Heart left ventricle (tissue), 16 donors: ENCODE measurements at regions not wholly inside any gene's neighbourhood (a gene's known extent, or its start where the extent isn't known, plus 50 kb on each side); places are given as distances from the start of the nearest gene placed in this dataset.

Source experiments
- ATAC-seq, 4 donors: fragments of 200-7000 bp; cut with Tn5 transposase; one replicate each; pipeline ENCODE4 v1.9.1; 2020 to 2022; ENCODE audit warnings: moderate library complexity in 4 of 4, mild to moderate bottlenecking in 3 of 4, moderate number of reproducible peaks in 1 of 4
- DNase-seq, 5 donors: peaks; one replicate each; pipeline ENCODE4 v3.0.0-alpha.2; 2020
- H3K27ac ChIP-seq, 12 donors: fragments of 200-600 bp; sonication (generic) in 4 of 12; one replicate each; pipeline versions ENCODE4 v1.5.0 to v1.8.0; 2016 to 2022; ENCODE audit warnings: mild to moderate bottlenecking in 2 of 12
- H3K27me3 ChIP-seq, 9 donors: fragments of 200-600 bp; sonication (generic) in 2 of 9; one replicate each; pipeline versions ENCODE4 v1.5.1 to v1.8.0; 2016 to 2022; ENCODE audit warnings: mild to moderate bottlenecking in 3 of 9
- H3K36me3 ChIP-seq, 9 donors: fragments of 200-600 bp; sonication (generic) in 2 of 9; one replicate each; pipeline versions ENCODE4 v1.5.0 to v1.8.0; 2018 to 2022; ENCODE audit warnings: mild to moderate bottlenecking in 2 of 9
- H3K4me1 ChIP-seq, 12 donors: fragments of 200-600 bp; sonication (generic) in 4 of 12; one replicate each; pipeline versions ENCODE4 v1.5.0 to v1.8.0; 2016 to 2022; ENCODE audit warnings: mild to moderate bottlenecking in 3 of 12
- H3K4me3 ChIP-seq, 12 donors: fragments of 200-600 bp; sonication (generic) in 4 of 12; one replicate each; pipeline versions ENCODE4 v1.5.0 to v1.8.0; 2017 to 2022; ENCODE audit warnings: mild to moderate bottlenecking in 9 of 12, moderate library complexity in 4 of 12
- H3K9me3 ChIP-seq, 12 donors: fragments of 200-600 bp; sonication (generic) in 4 of 12; one replicate each; pipeline versions ENCODE4 v1.5.0 to v1.8.0; 2016 to 2022; ENCODE audit warnings: mild to moderate bottlenecking in 1 of 12
- POLR2A ChIP-seq, 2 donors: fragments of 450-650 bp; IDR thresholded peaks; one replicate each; pipeline ENCODE4 v1.6.1; 2017; ENCODE audit warnings: antibody characterized with exemption in 2 of 2, mild to moderate bottlenecking in 2 of 2, moderate library complexity in 2 of 2
- WGBS, 4 donors: extraction: QIAGEN DNeasy Blood & Tissue Kit in 2 of 4; methylation state at CpG; one replicate each; pipeline versions ENCODE4 v1.1.5 to v1.1.7; 2013 to 2018; 5-methylcytosine and 5-hydroxymethylcytosine counted together
- intact Hi-C, 10 donors: fragments of 100-400 bp; cut with DNase I; formaldehyde crosslinking; loops; one replicate each; pipeline versions ENCODE4 v1.11.1 to v1.14.2; 2022
- TF ChIP-seq, protein P1 (sequence below), 12 donors: fragments of 200-600 bp; sonication (generic) in 4 of 12; IDR thresholded peaks; one replicate each; pipeline versions ENCODE4 v1.5.0 to v1.8.0; 2018 to 2022; ENCODE audit warnings: antibody characterized with exemption in 12 of 12, mild to moderate bottlenecking in 5 of 12
- donor health status: ischemic (EF 13 %, LVEDD 7.1; RV severe dilation, severe dysfunction).
- donor health status: healthy with polysubstance abuse.
- donor health status: DM: no; HTN: yes; CAD: no.
- donor health status: DM: no; HTN: no; CAD: no.
- donor health status: ischemic (EF 25% LVEDD 6.9; RV normal size, moderate dysfunction).
- donor health status: ischemic (EF 25% LVEDD 5.7; RV mildly dilated, moderate dysfunction).
- donor health status: healthy.
- donor health status: DM: yes; HTN: yes; CAD: no.
- donor health status: ischemic (EF 35%, LVEDD 5.7; RV mildly dilated, moderate dysfunction).
- donor health status: nonischemic (EF 11% LVEDD 7.7; RV severe dilation, severe dysfunction).
- donor health status: DM: yes; HTN: yes; CAD: no.
- donor health status: PGD.
- donor health status: ischemic (EF 29% LVEDD 5.4; RV normal size, mild dysfunction).
- donor health status: nonischemic (EF 23%, LVEDD 6.1; RV moderate dilation, normal function).

- WGBS, 4 donors: 50 to 71% (median 69%) methylated on average over 1 of the region's 1 CpG
- H3K9me3 ChIP-seq: peaks cover 0 to 41% (median 24%) of the 10 kb centered on the region in 12 donors
- TF ChIP-seq POLR2A (IDR thresholded peaks at IDR 0.05): no peak
- TF ChIP-seq, protein P1, sequence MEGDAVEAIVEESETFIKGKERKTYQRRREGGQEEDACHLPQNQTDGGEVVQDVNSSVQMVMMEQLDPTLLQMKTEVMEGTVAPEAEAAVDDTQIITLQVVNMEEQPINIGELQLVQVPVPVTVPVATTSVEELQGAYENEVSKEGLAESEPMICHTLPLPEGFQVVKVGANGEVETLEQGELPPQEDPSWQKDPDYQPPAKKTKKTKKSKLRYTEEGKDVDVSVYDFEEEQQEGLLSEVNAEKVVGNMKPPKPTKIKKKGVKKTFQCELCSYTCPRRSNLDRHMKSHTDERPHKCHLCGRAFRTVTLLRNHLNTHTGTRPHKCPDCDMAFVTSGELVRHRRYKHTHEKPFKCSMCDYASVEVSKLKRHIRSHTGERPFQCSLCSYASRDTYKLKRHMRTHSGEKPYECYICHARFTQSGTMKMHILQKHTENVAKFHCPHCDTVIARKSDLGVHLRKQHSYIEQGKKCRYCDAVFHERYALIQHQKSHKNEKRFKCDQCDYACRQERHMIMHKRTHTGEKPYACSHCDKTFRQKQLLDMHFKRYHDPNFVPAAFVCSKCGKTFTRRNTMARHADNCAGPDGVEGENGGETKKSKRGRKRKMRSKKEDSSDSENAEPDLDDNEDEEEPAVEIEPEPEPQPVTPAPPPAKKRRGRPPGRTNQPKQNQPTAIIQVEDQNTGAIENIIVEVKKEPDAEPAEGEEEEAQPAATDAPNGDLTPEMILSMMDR (IDR thresholded peaks at IDR 0.05): no peak
- intact Hi-C loops: no loop called here
- H3K4me3 ChIP-seq: no peak overlapping the region
- no peaks in the 10 kb centered on the region for H3K27me3 ChIP-seq
- H3K36me3 ChIP-seq: no peaks in the 10 kb centered on the region
- H3K4me1 ChIP-seq: peaks cover 0 to 4% (median 0%) of the 10 kb centered on the region in 12 donors
- ATAC-seq (peak in 2 of 4 donors; percentile 71 to 75), DNase-seq (peak in 2 of 5 donors; percentile 34 to 58)
- no peak overlapping the region for H3K27ac ChIP-seq
Observed at GRCh38 chr6:145506565-145506964, 228.8 kb downstream of the EPM2A start.

GRCh38 chr6:145507239-145507638, 228.1 kb downstream of the EPM2A start:
- no peak for DNase-seq
- Histone ChIP-seq H3K27ac (no peak overlapping the region), H3K9me3 (peaks cover 0 to 42% (median 24%) of the 10 kb centered on the region in 12 donors), H3K4me3 (no peak overlapping the region), H3K36me3 (no peaks in the 10 kb centered on the region), H3K4me1 (peaks cover 0 to 4% (median 0%) of the 10 kb centered on the region in 12 donors), H3K27me3 (no peaks in the 10 kb centered on the region)
- TF ChIP-seq, protein P1 (IDR thresholded peaks at IDR 0.05): no peak
- TF ChIP-seq POLR2A (IDR thresholded peaks at IDR 0.05): no peak
- WGBS, 4 donors: 84 to 93% (median 90%) methylated on average over 2 of the region's 2 CpGs
- intact Hi-C loops: no loop called here
- ATAC-seq: no peak

DNA sequence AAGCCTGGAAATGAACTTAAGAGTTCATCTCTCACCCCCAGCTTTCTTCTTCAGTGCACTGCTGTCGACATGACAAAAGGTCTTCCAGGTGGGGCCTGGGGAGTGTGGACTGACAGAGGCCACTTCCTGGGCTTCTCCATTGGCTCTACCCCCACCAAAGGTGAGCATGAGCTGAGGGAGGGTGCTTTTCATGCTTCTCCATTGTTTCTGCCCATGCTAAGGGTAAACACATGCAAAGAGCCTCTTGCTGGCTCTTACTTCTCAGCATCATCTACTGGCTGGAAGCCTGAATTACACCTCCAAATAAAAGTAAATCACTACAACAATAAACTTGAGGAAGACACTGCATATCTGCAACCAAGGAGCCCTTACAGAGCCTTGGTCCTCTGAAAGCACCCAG, 227.2 kb downstream of the EPM2A start:
- intact Hi-C loops: no loop called here
- DNase-seq (no peak), ATAC-seq (no peak)
- Histone ChIP-seq H3K27ac (no peak overlapping the region), H3K27me3 (no peaks in the 10 kb centered on the region), H3K4me1 (peaks cover 0 to 4% (median 0%) of the 10 kb centered on the region in 12 donors), H3K9me3 (peaks cover 0 to 47% (median 25%) of the 10 kb centered on the region in 12 donors), H3K4me3 (no peak overlapping the region), H3K36me3 (no peaks in the 10 kb centered on the region)
- TF ChIP-seq POLR2A (IDR thresholded peaks at IDR 0.05): no peak
- TF ChIP-seq, protein P1 (IDR thresholded peaks at IDR 0.05): no peak
- 75 to 80% methylated on average over 1 of the region's 1 CpG; no CpG with 5 or more reads in 2 of the 4 donors for WGBS, 4 donors

DNA sequence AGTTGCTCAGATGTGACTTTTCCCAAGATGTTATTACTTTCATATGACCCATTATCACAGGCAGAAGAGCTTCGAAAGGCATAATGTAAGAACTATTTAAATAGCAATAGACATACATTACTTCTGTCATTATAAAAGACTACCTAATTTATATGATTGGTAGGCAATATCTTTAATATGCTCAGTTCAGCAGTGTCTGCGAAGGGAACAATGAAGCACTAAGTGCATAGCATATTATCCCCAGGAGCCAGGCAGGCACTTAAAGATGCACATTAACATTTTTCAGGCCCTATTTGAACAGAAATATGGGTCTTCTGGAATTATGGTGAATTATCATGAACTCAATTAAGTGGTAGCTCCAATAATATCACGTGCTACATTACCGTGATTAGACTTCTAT, 217.8 kb downstream of the EPM2A start:
- DNase-seq (no peak), ATAC-seq (no peak)
- no peak overlapping the region for H3K4me3 ChIP-seq
- TF ChIP-seq, protein P1 (IDR thresholded peaks at IDR 0.05): no peak
- no peak for TF ChIP-seq POLR2A (IDR thresholded peaks at IDR 0.05)
- peaks cover 0 to 6% (median 0%) of the 10 kb centered on the region in 12 donors for H3K9me3 ChIP-seq
- H3K36me3 ChIP-seq: no peaks in the 10 kb centered on the region
- H3K27ac ChIP-seq: no peak overlapping the region
- WGBS, 4 donors: 86 to 93% (median 89%) methylated on average over 4 of the region's 4 CpGs
- H3K27me3 ChIP-seq: no peaks in the 10 kb centered on the region
- intact Hi-C loops: no loop called here
- H3K4me1 ChIP-seq: no peaks in the 10 kb centered on the region
